ENCODE measurements at regions not wholly inside any gene's neighbourhood (a gene's known extent, or its start where the extent isn't known, plus 50 kb on each side); places are given as distances from the start of the nearest gene placed in this dataset.

GRCh38 chr17:65403626-65404025 lies 157.8 kb downstream of the AXIN2 start:
- TF ChIP-seq POLR2A (IDR thresholded peaks at IDR 0.05) (no peak), CTCF (IDR thresholded peaks at IDR 0.05) (no peak)

Measured in right lobe of liver (tissue), 4 donors.